Uterus (tissue), 2 donors: ENCODE measurements at regions not wholly inside any gene's neighbourhood (a gene's known extent, or its start where the extent isn't known, plus 50 kb on each side); places are given as distances from the start of the nearest gene placed in this dataset.

ENCODE experiments used
- CTCF ChIP-seq, 4 experiments: fragments of 200-600 bp in 2 of 4; fragments of 450-650 bp in 2 of 4; sonication (generic) in 2 of 4; IDR thresholded peaks; one replicate each; pipeline ENCODE4 v1.5.1; 2016 to 2019; ENCODE audit warnings: antibody characterized with exemption in 4 of 4, mild to moderate bottlenecking in 2 of 4, moderate library complexity in 1 of 4
- POLR2A ChIP-seq, 2 donors: fragments of 450-650 bp; IDR thresholded peaks; one replicate each; pipeline ENCODE4 v1.6.1; 2016; ENCODE audit warnings: antibody characterized with exemption in 2 of 2, mild to moderate bottlenecking in 1 of 2, moderate library complexity in 1 of 2

- TF ChIP-seq CTCF (IDR thresholded peaks at IDR 0.05), result no peak
- TF ChIP-seq POLR2A (IDR thresholded peaks at IDR 0.05), result no peak
Measured at GRCh38 chr11:97703851-97704250, 1314.0 kb downstream of the JRKL start.
